GM10266 (cell line): ENCODE measurements at regions not wholly inside any gene's neighbourhood (a gene's known extent, or its start where the extent isn't known, plus 50 kb on each side); places are given as distances from the start of the nearest gene placed in this dataset.

Experiments
- DNase-seq: peaks from one replicate; pipeline ENCODE4 v3.0.0; 2012; ENCODE audit errors: extremely low spot score
- TF ChIP-seq, protein P1 (sequence below): IDR thresholded peaks from 2 replicates; pipeline ENCODE4 v1.5.1; 2012; ENCODE audit warnings: mild to moderate bottlenecking, low read depth; ENCODE audit not compliant: control insufficient read depth, insufficient read depth; ENCODE audit errors: missing control alignments

DNA sequence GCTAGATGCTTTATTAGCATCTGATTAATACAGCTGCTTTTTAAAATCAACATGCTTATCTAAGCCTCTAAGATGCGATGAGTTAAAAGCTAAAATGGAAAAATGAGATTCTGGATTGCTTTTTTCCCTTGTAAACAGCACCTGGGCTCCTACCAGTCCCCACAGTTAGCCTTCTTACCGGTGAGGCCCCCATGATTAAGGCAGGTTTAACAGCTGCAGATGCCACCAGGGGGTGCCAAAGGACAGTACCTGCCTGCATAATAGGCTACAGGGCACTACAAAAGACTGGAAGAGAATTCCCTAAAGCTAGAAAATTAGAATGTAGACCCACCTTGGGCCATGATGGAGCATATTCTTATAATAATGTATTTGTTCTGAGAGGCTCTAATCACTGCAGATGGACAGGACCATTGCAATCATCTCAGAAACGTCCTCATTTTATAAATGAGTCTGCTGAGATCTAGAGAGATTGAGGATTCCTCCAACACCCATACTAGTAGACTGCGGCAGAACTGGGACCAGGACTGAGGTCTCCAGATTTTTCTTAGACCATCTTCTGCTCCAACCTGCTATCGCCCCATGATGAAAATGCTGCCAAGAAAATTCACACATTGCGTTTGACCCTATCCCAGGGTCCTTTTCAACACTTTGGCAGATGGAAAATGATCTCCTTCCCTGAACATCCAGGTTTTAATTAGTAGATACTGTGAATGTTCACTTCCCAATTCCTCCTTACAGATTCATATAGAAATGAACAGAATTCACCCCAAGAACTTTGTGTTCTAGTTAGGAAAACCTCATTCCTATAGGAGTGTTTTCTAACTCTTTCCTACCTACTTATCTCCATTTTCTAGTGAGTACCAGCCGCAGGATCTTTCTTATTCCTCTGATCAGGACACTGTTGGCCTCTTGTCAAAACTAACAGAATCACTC lies 148.8 kb downstream of the RPS12 start:
- peak; percentile 45 for DNase-seq
- TF ChIP-seq, protein P1, sequence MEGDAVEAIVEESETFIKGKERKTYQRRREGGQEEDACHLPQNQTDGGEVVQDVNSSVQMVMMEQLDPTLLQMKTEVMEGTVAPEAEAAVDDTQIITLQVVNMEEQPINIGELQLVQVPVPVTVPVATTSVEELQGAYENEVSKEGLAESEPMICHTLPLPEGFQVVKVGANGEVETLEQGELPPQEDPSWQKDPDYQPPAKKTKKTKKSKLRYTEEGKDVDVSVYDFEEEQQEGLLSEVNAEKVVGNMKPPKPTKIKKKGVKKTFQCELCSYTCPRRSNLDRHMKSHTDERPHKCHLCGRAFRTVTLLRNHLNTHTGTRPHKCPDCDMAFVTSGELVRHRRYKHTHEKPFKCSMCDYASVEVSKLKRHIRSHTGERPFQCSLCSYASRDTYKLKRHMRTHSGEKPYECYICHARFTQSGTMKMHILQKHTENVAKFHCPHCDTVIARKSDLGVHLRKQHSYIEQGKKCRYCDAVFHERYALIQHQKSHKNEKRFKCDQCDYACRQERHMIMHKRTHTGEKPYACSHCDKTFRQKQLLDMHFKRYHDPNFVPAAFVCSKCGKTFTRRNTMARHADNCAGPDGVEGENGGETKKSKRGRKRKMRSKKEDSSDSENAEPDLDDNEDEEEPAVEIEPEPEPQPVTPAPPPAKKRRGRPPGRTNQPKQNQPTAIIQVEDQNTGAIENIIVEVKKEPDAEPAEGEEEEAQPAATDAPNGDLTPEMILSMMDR, result peak; percentile 76

DNA sequence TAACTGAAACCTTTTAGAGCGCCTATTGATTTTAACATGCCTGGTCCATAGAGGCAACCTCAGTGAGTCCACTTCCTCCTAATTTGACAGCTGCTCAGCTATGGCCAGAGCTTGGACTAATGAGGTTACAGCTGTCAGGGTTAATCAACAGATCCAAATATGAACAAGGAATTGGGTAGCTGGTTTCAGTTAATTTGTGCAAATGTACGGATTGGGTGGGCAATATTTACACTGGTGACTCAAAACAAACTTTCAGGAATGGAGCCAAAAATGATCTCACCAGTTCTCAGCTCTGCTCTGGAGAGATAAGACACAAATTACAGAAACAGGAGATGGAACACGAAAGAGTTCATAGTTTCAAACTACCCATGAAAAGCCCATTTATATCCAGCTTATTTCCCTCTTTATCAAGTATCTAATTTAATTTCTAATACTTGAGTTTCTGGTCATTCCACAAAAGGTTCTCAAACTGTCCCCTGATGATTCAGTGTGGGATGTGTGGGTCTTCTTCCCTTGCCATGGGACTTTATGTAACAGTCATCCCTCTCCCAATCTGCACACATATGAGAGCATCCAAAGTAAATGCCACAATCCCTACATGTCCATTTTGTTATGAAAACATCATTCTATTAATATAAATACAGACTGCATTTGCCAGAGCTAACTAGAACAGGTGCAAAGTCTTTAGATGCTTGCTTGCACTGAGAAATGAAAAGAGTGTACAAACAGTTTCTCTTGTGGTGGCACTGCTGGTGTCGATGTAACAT lies 149.9 kb downstream of the RPS12 start:
- no peak for DNase-seq
- TF ChIP-seq, protein P1, result no peak

DNA sequence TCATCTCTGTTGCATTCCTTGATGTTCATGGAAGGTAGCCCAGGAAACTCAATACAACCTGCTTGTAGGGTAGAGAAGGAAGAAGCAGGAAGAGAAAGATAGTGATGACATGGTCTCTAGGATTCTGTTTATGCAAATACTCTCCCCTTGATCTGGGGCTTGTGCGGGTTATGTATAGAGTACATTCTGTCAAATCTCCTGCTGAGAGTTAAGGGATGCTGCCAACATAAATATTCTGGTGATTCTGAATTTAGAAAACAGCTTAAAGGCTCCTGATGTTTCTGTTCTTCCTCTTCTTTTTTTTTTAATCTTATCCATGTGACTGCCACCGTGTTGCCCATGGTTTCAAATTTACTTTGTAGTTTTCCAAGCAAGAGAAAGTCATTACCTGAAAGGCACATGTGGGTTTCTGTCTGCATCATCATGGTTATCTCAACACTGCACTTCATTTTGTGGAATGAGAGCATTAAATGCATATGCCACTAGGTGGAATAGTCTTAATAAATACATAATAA lies 150.6 kb downstream of the RPS12 start:
- TF ChIP-seq, protein P1, result no peak
- no peak for DNase-seq

DNA sequence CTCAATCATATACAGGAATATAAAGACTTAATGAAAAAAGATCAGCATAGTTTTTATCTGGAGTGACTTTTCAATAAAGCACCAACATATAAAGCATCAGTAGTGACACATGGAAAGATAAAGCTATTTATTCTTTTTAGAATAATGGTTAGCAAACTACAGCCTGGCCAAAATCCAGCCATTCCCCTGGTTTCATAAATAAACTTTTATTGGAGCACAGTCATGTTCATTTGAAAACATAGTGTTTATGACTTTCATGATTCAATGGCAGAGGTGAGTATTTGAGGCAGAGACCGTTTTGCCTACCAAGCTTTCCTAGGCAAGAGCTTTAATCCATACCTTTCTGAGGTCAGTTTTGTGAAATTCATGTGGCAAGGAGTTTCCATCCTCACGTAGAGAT lies 153.5 kb downstream of the RPS12 start:
- no peak for DNase-seq
- TF ChIP-seq, protein P1, result no peak

DNA sequence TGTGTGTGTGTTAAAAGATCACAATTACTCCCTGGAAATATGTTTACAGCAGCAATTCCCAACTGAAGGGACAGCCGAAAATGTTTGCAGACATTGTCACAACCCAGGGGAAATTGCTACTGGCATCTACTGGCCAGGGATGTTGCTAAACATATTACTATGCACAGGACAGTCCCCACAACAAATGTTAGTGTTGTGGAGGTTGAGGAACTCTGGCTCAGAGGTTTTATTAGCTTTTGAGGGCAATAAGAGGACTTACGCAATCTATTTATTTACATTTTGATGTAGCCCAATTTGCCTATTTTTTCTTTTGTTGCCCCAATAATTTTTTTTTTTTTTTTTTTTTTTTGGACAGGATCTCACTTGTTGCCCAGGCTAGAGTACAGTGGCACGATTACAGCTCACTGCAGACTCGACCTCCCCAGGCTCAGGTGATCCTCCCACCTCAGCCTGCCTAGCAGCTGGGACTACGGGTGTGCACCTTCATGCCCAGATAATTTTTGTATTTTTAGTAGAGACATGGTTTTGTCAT lies 154.1 kb downstream of the RPS12 start:
- TF ChIP-seq, protein P1, result no peak
- no peak for DNase-seq

DNA sequence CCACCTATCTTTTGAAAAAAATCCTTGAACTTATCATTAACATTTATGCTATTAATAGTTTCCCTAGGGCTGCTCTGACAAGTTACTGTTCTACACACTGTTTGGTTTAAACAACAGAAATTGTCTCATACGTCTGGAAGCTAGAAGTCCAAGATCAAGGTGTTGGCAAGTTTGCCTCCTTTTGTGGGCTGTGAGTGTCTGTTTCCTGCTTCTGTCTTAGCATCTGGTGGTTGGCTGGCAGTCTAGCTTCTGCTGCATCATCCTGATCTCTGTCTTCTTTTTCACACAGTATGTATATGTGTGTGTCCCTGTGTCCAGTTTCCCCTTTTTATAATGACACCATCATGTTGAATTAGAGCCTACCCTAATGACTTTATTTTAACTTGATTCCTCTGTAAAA lies 154.8 kb downstream of the RPS12 start:
- no peak for DNase-seq
- TF ChIP-seq, protein P1, result no peak
